Suppressor macrophage (primary cell): ENCODE measurements at regions not wholly inside any gene's neighbourhood (a gene's known extent, or its start where the extent isn't known, plus 50 kb on each side); places are given as distances from the start of the nearest gene placed in this dataset.
"Not testable (repeated sequence)": the region's sequence is repeated elsewhere in the genome, so short reads cannot be mapped to it uniquely, and the experiment has no call there.

ENCODE experiments used
- DNase-seq, 4 experiments: peaks; one replicate each; pipeline ENCODE4 v3.0.0-alpha.2; 2020 to 2022

DNA sequence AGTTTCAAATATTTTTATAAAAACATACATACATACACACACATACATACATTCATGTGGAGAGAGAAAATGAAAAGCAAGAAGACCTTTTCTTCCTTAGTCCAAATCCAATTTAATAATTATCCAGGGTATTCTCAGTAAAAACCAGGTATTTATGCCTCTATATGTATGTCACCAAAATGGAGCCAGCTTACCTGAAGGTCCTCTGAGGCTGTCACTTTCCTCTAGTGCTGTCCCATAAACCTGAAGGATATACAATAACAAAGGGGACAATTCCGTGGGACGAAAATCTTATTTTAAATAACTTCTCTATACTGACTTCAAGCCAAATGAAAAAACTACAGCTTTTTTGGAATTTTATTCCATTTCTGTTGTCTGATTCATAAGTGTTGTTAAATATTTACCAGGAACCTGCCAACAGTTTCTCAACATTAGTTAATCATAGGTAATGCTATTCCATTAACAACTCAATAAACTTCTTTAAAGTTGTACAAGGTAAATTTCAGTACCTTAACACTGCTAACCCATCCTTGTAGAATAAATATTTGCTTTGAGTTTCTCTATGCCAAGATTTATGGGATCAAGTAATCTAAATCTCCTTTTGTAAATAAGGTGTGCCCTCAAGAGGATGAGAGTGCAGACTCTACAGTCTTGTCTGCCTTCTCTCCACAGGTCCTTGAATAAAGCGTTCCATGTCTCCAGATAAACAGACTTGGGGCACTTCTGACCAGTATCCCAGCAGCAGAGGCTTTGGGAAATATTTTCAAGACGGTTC, 260.3 kb downstream of the AHR start:
- no peak for DNase-seq

DNA sequence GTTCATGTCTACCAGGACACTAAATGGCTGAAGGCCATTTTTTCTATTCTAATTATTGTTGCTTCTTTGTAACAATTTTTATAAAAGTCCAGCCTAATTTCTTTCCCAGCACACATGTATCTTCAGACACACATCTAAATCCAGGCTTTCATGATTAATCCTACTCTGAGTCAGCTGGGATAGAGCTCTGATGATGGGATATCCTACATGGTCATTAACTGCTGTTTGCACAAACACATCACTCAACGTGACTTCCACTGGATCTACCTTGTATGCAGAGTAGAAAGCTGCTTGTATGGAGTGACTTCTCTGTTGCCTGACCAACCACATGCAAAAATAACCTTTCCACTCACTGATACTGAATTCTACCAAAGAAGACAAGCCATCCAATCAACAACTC, 260.9 kb downstream of the AHR start:
- DNase-seq: no peak

DNA sequence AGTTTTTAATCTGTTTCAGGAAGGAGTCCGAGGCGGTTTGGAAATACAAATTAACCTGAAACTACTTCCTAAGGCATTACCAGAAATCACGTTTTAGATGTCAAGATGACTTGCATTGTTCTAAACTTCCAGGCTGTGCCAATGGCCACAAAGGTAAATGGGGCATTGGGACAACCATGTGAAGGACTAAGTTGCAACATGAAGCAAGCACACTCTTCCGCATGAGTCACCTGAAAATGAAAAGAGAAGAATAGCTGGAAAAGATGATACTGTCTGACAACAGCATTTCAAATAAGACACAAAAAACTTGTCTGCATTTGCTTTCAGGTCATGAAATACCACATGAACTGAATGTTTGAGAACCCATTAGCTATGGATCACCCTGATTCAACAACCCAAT, 262.1 kb downstream of the AHR start:
- no peak for DNase-seq

DNA sequence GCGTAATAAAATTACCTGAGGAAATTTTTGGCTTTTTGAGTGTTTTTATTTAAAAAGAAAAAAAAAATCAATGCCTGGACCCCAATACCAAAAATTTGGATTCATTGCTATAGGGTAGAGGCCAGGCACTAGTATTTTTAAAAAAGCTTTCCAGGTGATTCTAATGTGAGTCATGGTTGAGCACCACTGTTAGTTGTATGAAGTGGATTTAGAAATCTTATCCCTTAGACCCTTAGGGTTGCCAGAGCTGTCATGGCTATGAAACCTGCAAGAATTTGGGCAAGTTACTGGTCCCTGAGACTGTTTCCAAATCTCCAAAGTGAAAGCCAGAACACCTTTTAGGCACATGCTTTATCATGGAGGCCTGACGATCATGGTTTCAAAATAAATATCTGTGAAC, 262.5 kb downstream of the AHR start:
- DNase-seq: no peak

DNA sequence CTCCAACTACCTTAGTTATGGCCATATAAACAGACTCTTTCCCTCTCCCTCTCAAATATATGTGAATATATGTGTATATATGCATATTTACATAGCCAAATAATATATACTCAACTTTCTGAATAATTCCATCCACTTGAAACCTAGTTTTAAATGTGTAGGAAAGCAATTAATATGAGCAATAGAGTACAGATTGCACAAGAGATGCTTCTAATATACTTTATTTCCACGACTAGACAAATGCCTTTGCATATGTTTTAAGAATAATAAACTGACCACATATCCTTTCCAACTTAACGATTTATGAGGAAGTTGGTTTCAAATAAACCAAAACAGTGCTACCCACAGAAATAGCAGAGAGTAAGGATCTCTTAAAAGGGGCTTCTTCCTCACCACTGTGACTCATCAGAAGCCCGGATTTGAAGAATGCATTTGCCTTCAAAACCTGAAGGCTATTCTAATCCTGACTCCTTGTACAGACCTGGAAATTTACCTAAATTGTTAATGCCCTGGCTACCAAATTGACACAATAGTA, 266.3 kb downstream of the AHR start:
- DNase-seq: peak; percentile 40 to 75 (median 56)

DNA sequence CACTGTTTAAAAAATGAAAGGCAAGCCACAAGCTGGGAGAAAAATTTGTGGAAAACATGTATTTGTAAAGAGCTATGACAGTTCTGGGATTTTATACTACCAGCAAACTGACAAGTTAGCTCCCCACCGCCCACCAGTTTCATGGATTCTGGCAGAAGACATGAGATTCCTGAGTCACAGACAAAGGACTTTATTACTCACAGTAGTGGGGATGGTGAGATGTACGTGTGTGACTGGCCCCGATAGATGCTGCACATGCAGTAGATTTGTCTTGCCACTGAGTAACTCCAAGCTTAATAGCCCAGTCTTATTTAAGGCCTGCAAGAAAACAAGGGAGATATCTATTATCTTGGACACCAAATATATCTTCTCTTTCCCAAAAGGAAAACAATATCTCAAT, 281.7 kb downstream of the AHR start:
- peak; percentile 45 to 70 (median 57) for DNase-seq

DNA sequence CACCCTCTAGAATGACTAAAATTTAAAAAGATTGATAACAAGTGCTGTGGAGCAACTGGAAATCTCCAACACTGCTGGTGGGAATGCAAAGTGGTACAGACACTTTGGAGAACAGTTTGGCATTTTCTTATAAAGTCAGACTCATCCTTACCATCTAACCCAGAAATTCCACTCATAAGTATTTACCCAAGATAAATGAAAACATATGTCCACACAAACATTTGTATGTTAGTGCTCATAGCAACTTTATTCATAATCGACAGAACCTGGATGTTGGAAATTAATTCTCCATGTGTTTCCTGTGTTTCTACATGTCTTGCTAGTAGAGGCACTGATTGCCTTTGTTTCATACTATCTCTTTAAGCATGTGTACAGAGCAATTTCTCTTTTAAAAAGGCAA, 282.4 kb downstream of the AHR start:
- DNase-seq: no peak

DNA sequence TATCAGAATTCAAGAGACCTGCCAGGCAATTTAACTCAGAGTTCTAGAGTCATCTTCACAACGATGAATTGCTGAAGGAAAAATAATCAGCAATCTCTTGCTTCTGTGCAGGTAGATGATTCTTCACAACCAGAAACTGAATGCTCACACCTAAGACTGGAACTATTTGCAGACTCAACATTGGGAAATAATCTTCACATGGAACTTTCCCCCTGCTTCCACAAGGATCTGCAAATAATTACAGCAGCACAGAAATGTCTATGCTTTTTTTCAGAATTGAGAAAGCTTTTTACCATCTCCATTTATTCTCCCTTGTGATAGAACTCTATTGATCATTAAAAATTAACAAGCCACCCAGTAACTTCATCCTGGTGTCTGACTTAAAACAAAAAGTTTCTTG, 282.8 kb downstream of the AHR start:
- no peak for DNase-seq

DNA sequence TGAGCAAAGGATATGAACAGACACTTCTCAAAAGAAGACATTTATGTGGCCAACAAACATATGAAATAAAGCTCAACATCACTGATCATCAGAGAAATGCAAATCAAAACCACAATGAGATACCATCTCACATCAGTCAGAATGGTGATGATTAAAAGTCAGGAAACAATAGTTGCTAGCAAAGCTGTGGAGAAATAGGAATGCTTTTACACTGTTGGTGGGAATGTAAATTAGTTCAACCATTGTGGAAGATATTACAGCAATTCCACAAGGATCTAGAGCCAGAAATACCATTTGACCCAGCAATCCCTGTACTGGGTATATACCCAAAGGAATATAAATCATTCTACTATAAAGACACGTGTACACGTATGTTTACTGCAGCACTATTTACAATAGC, 284.2 kb downstream of the AHR start:
- DNase-seq: not testable (repeated sequence)

DNA sequence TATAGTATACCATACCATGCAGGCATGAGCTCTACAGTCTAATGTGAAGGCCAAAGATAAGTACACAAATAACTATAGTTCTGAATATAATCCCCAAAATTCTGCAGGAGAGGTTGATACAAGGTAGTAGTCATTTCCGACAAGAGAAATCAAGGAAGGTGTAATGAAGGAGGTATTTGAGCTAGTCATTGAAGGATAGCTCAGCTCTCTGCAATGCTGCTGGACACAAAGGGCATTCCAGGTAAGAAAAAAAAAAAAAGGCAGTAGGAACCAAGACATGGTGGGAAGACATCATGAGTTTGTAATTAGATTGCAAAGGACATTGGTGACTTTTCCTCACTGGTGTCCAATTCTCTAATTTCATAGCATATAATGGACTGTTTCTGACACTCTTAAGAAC, 285.3 kb downstream of the AHR start:
- no peak for DNase-seq

DNA sequence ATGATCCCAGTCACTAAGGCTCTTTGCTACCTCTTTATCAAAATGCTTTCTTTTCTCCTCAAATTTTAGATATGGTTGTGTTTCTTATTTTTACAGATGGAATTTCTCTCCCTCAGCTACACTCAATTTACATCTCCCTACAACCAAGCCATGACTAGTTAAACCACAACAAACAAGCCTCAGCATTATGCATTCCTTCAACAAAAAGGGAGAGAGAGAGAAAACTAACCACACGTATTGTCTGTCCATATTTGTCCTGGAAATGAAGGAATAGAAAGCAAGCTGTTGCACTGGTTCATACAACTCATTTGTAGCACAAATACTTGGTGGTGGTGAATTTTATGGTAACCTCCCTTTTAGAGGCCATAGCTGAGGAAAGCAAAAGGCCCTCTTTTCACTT, 286.4 kb downstream of the AHR start:
- no peak for DNase-seq

DNA sequence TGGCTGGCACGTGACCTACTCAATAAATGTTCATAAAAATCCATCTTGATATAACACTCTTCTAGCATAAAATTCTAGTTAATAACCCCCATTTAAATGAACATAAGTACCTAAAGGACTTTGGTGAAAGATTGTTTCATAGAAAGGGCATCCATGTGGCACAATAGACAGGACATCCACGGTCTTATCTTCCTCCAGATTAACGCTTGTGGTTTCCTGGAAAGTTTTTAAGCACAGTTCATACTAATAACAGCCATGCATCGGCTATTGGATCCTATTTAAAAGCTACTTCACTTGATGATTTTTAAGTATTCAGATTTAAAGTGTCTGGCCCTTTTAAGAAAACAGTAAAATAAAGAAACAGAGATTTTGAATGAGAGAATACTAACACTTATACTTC, 288.3 kb downstream of the AHR start:
- no peak for DNase-seq

DNA sequence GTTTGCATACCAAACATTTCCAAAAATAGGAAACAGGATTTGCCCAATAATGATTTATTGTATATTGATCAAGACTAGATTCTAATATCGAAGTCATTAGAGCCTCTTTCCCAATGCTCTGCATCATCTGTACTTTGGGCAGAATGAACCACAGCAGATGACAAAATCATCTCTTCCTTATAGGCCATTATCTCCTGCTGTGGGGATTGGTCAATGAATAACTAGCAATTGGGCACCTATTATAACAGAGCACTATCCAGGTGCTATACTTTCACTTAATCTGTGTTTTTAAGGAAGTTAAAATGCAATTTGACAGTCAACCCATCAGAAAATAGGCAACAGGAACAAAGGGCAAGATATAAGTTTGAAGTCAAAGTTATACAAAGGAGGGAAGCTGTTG, 290.3 kb downstream of the AHR start:
- DNase-seq: no peak

DNA sequence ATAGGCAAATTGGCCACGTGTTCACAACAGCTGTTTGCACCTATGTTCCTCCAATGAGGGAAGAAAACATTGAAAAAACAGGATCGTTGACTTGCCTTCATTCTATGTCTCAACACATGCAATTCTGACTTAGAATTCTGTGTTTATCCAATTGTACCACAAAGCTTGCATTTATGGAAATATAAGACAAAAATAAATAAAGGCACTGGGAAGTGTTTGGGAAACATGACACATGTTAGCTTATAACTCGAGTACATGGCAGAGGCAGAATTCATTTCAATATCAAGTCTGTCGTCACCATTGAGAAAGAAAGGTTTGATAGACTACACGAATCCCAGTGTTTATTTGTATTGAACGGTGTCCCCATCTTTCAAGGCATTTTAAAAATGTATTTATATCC, 291.2 kb downstream of the AHR start:
- DNase-seq: no peak

DNA sequence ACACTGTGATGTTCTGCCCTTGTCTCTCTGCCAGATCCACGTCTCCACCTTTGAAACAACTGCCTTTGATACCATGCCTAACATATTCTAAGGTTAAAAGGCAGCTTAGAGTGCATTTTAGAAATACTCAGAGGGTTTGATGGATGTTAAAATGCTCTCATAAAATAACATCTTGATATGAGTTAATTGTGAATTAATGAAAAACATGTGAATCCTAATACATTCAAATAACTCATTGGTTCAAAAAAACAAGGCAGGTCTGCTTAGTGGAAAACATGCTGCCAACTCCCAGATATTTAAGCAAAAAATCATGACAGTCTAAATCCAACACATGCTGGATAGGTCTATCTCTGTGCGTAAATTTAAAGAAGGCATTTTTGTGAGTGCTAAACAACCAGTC, 291.8 kb downstream of the AHR start:
- DNase-seq: no peak

DNA sequence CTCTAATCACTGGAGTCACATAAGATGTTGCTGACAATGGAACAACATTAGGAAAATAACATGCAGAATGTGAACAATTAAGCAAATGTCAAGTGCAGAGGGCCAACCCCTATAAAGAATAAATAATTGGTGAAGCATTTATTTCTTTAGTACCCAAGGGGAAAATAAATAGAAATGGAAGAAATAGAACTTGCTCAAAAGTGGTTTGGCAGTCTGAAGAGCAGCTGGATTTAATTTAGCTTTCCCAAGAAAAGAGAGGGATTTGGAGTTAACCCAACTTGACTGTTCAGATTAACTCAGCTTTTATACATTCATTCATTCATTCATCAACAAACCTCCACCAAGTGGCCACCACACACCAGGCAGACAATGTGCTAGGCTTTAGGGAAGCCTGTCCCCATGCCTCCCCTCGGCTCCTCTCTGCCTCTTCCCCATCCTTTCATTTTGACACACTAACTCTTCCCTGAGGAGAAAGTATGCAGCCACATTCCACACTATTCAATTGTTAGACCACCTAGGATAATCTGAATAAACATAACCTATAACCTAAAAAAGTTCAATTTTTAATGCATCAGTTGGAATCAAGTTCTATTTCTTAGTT, 295.5 kb downstream of the AHR start:
- DNase-seq: no peak

DNA sequence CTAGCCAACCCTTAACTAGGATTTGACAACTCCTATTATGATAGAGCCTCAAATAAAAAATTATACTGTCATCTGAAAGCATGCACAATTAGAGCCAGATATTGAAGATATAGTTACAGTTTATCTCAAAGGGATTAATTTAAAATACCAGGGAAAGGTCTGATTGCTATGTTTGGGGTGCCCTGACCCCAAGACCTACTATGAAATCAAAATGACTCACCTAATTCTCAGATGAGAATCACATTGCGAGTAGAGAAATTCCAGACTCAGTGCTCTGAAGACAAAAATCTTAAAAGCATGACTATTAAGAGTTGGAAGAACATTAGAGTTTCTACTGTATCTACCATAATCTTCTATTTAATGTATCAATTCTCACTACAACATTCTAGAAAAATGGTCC, 297.1 kb downstream of the AHR start:
- no peak for DNase-seq

DNA sequence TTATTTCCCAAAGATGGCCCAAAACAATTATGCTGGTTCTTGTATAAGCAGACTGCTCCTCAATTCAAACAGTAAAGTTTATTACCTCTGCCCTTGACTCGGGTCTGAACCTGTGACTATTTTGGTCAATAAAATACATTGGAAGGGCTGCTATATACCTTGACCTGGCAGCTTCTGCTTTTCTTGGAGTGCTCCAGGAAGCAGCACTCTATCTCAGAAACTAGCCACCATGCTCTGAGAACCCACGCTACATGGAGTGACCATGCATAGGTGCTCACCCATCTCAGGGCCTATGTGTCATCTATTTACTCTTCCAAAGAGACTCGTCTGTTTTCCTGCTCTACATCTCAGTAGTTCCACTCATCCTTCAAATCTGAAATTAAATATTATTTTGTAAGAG, 299.9 kb downstream of the AHR start:
- DNase-seq: no peak

DNA sequence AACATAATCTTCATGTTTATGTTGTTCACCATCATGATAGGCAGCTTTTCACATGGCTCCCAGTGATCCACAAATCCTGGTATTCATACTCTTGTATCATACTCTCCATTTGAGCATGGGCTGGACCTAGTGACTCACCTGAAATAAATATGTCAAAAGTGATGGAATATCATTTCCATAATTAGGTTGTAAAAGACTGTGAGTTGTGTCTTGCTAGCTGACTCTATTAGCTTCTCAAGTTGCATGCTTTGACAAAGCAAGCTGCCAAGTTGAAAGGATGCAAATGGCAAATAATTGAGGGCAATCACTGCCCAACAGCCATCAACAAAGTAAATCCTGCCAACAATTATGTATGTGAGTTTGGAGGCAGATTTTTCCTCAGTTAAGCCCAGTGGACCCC, 300.4 kb downstream of the AHR start:
- no peak for DNase-seq

DNA sequence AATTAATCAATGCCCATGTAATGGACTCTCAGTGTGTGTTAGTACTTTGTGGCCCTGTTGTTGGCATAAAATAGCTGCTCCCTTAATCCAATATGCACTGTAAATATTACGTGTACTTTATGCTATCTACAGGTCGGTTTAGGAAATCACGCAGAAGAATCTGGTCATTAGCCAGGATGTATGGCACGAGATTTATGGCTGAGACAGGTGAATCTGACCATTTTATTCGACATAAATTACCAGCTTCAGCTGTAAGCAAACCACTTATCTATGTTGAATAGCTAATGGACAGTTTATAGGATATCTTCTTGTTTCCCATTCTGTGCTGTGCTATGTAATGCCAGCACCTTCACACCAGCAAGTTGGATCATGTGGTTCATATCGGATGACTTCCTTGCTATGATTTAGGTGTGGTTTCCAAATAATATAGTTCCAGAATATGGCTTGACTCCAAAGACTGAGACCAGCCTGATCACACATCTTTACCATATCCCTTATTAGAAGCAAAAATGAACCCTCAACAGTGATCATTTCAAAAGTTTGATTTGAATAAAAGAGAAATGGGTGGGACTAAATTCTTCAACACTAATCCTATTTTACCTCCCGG, 301.4 kb downstream of the AHR start:
- no peak for DNase-seq

DNA sequence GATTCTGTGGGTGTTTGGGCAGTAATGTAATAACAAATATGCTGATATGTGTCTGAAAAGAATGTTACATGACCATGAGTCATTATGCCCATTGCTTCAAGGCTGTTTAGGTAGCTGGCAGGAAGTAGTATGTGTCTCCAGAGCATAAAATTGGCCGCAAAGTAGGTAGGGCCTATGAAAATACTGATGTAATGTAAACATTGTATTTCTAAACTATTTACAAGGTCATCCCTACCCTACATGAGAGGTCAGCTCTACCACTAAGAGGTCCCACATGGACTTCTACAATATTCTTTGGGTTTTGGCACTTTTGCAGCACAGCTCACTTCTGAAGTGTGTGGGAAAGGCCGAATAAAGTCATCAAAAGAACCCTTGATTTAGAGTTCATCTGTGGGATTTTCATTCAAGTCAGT, 301.9 kb downstream of the AHR start:
- peak; percentile 6 to 50 (median 32) for DNase-seq

DNA sequence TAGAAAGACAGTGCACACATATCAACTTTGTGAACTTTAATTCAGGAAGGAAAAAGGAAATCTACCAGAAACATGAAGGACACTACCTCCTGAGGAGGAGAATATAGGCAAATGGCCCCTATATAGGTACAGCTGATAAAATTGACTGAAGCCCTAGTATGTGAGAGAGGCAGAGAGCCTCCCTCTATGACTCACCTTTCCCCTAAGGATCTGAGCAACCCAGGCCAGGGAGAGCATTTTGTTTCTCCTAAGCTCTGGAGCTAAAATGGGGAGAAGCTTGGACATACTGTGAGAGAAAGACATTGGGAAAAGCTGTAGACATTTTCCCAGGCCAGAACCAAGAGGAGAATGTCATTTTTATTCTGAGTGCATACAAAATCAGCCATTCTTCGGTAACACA, 303.5 kb downstream of the AHR start:
- no peak for DNase-seq

DNA sequence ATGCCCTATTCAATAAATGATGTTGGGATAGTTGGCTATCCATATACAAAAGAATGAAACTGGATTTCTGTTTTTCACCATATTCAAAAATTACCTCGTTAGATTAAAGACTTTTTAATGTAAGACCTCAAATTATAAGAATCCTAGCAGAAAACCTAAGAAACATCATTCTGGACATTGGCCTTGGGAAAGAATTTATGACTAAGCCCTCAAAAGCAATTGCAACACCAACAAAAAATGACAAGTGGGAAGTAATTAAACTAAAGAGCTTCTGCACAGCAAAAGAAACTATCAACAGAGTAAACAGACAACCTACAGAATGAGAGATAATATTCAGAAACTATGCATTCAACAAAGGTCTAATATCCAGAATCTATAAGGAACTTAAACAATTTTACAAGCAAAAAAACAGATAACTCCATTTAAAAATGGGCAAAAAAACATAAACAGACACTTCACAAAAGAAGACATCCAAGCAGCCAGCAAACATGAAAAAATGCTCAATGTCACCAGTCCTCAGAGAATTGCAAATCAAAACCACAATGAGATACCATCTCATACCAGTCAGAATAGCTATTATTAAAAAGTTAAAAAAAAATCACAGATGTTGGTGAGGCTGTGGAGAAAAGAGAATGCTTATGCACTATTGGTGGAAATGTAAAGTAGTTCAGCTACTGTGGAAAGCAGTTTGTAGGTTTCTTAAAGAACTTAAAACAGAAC, 309.8 kb downstream of the AHR start:
- peak; percentile 17 to 66 (median 46) for DNase-seq
